Suppressor macrophage treated with lipopolysaccharide for 4 hours (primary cell): ENCODE measurements at regions not wholly inside any gene's neighbourhood (a gene's known extent, or its start where the extent isn't known, plus 50 kb on each side); places are given as distances from the start of the nearest gene placed in this dataset.

ENCODE experiments used
- DNase-seq: peaks from one replicate; pipeline ENCODE4 v3.0.0-alpha.2; 2020

DNA sequence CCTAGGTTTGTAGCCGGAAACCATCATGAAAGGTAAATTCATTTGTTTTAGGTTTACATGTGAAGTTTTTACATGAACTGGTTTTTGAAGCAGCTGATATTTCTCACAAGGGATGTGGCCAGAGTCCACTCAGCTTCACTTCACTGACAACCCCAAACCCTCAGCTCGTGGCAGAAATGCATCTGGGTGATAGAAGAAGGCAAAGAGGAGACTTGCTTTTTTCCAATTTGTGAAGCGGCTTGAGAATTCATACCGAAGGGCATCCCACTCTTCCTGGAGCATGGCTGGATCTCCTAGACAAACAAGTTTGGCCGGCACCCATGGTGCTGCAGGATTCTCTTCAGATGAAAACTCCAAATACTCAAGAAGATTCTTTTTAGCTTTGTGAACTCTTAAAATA lies 392.8 kb upstream of the CNR1 start:
- no peak for DNase-seq

DNA sequence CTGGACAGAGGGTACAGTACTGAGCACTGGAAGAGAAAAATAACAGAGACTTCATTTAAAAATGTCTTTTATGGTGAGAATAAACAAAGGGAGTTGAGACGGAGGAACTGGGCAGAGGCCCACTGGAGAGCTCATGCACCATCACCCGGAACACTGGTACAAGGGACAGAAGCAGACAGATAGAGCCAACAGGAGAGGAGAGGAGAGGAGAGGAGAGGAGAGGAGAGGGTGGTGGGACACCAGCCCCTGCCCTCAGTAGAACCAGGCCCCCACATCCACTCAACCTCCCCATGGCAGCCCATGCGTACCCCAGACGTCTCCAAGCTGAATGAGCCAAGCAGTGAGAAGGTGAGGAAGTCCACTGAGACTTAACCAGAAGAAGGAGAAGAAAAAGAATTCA lies 390.5 kb upstream of the CNR1 start:
- no peak for DNase-seq

DNA sequence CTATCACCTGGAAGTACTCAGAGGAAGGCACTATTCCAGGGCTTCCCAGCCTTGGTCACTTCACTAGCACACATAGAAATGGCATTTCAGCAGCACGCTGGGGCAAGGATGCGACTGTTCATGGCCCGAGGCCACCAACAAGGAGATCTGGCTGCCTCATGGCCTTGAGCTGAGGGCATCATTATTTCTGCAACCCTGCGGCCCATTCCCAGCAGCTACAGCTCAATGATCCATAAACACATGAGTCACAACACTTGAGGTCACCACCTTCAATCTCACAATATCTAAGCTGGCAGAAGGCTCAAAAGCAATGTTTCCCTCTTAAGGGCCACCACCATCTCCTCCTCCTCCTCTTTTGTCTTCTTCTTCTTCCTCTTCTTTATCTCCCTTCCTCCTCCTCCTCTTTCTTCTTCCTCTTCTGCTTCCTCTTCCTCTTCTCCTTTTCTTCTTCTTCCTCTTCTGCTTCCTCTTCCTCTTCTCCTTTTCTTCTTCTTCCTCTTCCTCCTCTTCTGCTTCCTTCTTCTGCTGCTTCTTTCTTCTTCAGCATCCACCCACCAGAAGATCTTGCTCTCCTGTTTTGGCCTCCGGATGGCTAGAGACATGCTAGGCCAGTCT lies 382.9 kb upstream of the CNR1 start:
- DNase-seq = no peak

DNA sequence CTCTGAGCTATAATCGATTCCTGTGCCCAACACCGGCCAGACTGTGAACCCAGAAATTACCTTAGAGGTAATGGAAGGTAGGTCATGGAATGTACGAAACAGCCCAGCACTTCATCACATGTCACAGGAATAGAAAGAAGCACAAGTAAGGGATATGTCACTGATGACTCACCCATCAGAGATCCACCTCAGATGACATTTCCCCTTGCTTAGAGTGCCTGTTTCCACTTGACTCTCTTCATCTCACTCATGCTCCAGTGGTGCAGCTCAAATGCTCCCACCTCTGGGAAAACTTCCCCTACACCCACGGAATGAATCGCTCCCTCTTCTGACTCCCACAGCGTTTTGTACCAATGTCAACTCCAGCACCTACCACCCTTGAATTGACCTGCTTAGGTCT lies 381.6 kb upstream of the CNR1 start:
- no peak for DNase-seq

DNA sequence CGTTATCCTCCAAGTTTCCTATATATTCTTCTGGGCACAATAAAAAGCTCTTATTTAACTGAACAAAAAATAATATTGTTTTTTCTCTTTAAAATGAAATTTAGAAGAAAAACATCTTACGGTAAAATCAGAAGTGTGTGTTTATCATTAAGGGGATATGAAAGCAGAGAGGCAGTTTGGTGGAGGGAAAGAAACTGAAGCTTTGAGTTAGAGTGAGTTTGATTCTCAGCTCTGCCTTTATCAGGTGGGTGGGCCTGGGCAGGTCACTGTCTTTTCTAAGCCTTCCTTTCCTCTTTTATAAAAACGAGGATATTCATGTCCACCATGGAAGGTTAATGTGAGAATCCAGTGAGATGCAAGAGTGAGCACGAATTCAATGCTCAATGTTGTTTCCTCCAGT lies 379.8 kb upstream of the CNR1 start:
- no peak for DNase-seq

DNA sequence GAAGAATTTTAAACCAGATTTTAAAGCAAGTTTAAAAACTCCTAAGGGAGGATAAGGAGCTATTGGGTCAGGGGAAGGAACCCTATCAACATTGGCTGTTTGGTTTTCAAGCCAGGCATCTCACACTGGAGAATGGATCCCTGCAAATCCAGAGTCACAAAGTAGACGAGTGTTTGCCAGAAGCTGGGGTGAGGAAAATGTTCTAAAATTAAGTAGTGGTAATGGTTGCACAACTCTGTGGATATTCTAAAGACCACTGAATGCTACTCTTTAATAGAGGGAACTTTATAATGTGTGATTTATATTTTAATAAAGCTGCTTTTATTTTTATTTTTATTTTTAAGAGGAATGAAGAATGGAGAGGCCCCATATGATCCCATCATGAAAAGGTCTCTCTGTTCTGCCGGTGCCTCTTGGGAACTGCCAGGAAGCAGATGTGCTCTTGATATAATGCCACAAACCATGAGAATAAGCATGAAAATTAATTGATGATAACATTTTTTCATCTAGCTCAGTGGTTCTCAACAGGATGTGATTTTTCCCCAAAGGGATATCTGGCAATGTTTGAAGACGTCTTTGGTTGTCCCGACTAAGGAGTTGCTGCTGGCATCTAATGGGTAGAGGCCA lies 379.0 kb upstream of the CNR1 start:
- DNase-seq = no peak

DNA sequence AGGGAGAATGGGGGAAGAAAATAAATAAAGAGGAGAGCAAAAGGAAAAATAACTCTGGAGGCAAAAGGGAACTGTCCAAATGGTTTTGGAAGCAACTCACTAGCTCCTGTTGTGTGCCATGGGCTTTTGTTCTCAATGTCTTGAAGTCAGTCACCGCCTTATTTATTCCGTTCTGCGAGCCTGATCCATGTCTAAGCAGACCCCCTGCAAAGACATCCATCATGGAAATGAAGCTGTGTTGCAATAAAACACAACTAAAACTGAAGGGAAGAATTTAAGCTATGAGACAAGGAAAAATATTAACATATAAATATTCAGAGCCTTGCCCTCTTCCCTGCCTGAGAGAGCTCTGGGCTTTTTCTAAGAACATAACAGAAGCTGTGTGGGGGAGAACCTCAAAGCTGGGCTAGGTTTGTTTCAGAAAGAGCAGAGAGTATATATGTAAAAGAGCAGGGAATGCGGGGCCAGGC lies 373.2 kb upstream of the CNR1 start:
- no peak for DNase-seq

DNA sequence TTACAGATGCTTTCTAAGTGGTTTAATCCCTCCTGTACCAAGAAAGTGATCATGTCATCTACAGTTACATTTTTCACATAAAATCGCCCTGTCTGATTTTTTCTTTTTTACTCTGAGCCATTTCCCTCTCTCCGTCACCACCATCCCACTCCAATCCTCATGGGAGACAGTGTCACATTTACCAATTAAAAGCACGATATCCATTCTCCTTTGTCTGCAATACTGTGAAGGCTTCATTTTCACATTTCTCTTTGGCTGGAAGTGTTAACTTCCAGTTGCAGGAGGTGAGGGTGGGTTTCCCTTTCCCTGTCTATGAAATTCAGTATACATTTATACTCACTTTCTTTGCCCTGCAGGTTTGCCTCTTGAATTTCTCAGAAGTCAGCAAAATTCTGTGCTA lies 372.7 kb upstream of the CNR1 start:
- DNase-seq = no peak

DNA sequence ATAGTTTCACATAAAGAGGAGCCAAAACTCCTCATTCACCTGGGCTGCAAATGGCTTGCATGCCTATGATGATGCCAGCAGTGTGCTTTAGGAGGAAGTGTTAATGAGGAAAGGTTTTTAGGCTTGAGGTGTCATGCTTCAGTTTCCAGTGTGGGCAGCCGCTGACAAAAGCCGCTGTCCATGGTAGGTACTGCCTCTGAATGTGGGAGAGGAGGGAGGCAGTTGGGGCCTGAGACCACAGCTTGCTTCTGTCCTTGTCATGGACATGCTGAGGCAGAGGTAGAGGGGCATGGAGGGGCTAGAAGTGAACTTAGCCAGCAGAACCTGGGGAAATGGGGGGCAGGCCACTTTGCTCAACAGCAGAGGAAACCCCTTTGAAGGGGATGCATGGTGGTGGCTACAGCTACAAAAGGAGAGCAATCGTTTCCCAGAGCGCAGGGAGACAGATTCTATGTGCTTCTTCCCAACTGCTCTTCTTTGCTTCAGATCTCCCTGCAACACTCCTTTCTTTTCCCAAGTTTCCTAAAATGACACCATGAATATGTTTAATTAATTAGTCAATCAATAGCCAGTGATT lies 372.1 kb upstream of the CNR1 start:
- DNase-seq = no peak

DNA sequence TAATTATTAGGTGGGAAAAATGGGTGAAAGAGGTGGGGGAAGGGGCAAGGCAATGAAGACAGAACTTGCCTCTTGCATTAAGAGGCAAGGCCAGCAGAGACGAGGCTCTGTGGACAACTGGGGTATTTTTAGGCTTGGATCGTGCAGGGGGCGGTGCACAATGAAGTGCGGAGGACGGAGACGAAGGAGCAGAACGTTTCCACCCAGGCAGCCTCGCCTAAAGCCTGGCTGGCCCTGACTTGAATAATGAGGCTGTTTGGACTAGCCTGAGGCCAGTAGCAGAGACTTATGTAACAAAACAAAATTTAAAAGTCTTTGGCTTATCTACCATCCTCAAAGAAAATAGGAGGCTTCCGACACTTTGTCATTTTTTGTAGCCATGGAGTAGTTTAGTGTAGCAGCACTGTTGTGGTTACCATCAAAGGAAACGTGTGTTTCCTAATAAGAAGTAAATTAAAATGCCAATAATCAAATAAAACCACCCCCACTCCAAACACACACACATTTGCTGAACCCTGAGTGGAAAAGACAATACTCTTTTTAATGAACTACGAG lies 370.0 kb upstream of the CNR1 start:
- DNase-seq = no peak

DNA sequence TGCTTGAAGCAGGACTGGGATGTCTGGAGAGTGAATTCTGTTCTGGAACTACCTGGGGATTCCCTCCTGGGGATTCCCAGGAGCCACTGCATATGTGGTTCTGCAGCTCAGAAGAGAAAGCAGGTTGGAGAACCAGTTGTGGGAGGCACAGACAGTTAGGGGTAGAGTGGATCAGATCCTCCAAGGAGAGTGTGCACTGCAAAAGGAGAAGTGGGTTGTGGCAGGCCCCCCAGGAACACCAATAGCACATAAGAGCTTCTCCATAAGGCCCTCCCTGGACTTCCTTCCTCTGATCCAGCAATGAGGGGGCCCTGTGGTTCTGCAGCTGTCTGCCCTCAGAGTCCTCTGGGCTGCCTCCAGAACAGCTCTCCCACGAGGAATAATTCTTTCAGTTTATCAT lies 369.2 kb upstream of the CNR1 start:
- DNase-seq = no peak

DNA sequence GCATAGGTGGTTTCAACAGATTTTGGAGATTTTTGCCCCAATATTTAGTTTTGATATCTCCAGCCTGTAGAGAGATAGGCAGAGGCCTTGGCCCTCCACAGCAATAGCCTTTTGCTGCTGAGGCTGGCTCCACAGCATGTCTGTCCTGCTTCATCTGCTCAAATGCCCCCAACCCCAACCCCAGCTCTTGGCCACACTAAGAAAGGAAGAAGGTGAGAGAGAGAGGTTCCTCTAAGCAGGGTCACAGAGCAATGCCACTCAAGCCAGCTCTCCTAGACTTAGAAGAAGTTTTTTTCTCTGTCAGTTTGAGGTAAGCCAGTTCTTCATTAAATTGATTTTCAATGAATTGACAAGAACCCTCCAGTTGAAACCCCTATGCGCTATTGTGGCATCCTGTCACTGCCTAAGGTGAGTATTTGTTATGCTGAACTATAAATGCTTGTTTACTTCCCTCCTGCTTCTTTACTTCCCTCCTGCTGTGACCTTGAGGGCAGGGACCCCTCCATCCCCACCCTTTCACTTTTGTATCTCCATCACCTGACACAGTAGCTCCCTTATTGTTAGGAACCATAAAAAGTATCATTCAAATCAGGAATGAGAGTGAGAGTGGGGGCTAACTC lies 366.2 kb upstream of the CNR1 start:
- DNase-seq = no peak

DNA sequence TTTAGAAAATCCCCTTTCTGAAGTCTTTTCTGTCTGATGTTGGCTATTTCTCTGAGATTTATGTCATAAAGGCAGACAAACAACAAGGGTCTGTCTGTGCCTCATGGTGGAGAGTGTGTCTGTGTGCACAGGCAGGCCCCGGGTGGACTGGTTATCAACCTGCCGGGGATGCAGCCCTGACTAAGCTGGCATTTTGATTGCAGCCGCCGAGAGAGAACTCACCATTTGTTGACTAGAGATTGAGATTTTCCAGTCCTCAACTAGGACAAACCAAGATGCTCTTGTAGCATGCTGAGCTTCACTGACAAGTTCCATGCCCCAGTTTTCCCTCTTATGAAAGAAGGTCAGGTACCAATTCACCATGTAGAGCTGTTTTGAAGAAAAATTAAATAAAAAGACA lies 363.6 kb upstream of the CNR1 start:
- DNase-seq = no peak

DNA sequence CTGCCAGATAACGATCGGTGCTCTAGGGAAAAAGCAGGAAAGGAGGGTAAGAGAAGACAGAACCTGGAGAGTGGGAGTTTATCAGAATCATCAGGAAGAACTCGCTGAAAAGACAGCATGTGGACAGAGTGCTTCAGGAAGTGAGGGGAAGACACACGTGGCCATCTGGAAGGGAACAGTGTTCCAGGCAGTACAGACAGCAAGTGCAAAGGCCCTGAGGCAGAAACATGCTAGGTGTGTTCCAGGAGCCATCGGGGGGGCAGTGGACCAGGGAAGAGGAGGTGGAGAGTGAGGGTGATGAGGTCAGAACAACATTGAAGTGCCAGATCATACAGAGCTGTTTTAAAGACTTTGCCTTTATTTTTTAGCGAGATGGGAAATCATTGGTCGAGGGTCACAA lies 354.3 kb upstream of the CNR1 start:
- no peak for DNase-seq

DNA sequence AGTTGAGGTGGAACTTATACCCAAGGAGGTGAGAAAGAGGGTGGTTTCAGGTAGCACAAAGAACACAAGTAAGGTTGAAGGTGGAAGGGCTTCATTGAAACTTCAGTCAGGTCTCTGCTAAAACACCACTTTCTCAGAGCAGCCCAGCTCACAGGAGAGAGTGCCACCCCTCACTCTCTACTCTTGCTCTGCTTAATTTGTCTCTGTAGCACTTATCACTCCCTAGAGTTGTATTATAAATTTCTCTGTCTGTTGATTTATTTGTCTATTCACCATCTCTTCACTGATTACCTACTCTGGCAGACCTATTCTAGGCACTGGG lies 353.8 kb upstream of the CNR1 start:
- no peak for DNase-seq

DNA sequence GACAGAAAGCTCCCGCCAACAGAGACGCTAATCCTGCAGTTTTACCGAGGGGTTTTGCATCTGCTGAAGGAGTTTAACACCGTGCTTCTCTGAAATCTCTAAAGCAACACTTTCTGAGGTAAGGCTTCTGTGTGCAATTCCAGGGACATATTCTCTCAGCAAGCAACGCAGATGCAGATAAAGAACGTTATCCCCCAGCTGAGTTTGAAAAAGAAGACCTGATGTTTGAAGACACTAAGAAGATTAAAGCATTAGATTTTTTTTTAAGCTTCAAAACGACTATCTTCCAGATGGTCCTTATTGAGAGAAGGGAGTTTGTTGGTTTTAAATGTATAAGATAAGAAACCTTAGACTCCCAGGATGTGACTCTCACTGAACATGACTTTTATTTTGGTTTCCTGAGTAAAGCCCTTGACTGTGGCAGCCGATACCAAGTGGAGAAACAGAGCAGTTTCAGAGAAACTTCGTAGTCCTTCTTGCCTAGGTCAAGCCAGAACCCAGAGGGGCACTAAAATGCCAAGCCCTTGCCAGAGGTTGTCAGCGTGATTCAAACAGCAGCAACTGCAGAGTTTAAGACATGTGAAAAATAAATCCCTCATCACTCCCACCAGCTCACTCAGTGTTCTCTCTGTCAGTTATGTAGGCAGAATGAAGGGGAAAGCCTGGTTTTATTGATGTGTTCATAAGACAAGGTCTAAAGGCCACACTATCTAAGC lies 353.3 kb upstream of the CNR1 start:
- DNase-seq = no peak

DNA sequence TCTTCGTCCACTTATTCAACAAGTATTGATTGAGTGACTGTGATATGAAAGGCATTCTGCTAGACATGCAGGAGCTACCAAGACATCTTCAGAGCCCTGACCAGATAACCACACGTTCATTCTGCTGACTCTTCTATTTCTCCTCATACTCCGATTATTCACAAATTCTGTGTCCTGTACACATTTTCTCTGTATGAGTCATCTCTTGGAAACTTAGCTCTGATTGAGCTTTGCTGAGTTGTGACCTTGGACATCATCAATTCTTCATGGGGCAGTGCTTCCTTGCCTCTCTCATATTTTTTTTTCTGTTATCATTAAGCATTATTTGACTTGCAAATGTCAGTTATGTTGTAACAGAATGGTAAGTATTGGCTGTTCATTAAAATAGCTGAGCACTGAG lies 351.6 kb upstream of the CNR1 start:
- no peak for DNase-seq

DNA sequence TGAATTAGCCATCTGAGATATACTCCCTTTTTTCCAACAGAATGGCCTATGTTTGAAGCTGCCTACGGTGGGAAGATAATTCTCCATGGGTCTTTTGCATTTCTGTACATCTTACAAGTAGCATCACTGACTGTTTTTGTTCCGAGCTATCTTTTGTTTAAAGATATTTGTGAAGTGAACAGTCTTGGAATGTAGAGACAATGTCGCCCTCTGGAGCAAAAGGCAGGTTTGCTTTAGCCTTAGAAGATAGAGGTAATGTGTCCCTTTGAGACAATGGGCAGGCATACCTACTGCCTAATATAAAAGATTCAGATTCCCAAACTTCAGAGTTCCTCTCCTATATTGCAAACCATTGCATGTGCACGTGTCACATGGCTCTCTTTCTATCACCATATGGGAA lies 347.8 kb upstream of the CNR1 start:
- no peak for DNase-seq

DNA sequence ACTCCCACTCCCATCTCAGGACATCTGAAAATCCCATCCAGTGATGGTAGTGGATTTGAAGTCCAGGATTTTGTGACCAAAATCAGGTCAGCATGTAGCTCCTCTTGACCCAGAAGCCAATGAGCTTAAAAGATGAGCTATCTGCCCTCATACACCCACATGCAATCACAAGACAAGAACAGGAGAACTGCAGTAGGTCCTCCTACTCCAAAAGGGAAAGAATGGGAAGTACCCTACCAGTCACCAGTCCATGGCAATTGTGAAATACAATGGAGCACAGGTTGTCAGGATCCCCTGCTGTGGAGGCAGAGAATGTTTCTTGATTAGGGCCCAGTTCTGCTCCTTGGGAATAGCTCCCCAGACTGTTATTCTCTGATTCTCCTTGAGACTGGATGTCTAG lies 347.3 kb upstream of the CNR1 start:
- peak; percentile 10 for DNase-seq

DNA sequence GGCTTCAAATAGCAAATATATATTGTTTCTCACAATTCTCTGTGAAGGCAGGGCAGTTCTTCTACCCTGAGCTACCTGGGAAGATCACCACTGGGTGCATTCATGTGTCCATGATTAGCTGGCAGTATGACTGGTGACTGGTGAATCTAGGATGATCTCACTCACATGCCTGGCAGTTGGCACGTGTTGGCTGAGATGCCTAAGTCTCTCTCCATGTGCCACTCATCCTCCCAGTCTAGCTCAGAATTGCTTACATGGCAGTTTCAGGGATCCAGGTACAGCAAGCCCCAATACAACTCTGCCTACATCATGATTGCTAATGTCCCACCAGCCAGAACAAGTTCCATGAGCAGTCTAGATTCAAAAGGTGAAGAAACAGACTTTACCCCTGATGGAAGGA lies 346.8 kb upstream of the CNR1 start:
- no peak for DNase-seq

DNA sequence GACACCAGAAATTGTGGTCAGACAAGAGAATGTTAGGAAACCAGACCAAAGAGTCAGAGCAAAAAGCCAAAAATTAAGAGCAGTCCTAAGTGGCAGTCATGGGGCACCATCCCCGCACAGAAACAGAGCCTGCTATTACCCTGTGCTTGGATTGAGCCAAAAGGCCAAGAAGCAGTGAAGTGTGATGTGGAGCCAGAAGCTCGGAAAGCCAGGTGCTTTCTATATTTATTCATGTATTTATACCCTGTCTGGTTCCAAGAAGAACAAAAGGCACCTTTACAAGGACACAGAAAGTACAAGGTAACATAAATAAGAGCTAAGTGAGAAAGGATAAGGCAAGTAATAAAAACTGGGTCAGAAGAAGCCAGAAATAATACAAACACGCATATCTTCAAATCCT lies 336.2 kb upstream of the CNR1 start:
- DNase-seq = no peak

DNA sequence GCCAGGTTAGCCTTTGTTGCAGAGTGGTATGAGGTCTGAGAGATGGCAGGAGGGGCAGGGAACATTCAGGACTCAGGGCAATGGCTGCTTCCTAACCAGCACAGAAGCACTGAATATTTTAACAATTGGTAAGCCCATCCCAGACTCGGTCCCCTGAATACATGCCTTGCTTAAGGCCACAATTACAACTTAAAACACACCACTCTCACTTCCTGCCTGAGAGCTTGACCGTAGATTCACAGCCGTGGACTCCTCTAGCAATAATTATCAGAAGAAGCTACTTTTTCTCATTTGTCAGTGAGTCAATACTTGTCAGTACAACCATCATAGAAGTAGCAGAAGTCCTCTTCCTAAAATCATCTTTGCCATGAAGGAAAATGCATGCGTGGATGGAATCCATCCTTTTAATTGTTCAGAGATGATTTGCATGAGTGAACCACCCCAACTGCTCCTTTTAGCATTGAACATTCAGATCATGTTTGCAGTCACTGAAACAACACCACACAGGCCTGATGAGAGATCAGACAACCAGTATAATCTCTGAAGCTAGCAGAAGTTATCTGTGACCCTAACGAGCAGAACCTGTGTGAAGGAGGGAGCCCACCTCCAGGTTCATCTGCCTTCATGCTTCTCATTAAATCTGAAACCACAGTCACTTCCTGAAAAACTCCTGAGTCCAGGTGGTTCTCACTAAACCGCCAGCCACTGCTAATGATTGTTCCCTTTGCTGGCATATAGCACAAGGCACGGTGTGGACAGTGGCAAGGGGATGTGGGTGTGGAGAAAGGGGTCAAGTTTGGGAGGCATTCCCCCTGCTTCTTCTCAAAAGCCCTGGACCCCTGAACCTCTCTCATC lies 333.9 kb upstream of the CNR1 start:
- no peak for DNase-seq

DNA sequence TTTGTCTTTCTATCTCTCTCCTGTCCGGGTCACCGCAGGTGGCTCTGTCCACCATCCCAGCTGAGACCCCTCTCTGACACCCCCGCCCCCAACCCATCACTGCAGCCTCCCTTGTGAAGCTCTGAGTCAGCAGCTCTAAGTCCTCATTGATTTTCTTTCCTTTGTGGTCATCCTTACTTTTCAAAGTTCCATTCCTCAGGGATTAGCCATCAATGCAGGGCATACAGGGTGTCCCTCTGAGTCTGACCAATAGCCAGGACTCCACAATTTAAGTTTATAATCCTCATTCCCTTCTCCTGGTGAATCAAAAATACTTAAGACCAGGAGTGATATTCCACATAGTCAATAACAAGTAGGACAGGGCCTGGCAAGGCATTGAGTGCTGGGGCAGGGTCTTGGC lies 333.3 kb upstream of the CNR1 start:
- no peak for DNase-seq
